ENCODE measurements at regions not wholly inside any gene's neighbourhood (a gene's known extent, or its start where the extent isn't known, plus 50 kb on each side); places are given as distances from the start of the nearest gene placed in this dataset.
"Not testable (repeated sequence)": the region's sequence is repeated elsewhere in the genome, so short reads cannot be mapped to it uniquely, and the experiment has no call there.

GRCh38 chr1:177877086-177877485 lies 92.8 kb downstream of the SEC16B start:
- no peaks in the 10 kb centered on the region for H3K4me1 ChIP-seq
- WGBS, 2 donors: 72 to 82% methylated on average over 2 of the region's 2 CpGs
- no peaks in the 10 kb centered on the region for H3K27me3 ChIP-seq
- H3K9me3 ChIP-seq: no peaks in the 10 kb centered on the region
- H3K27ac ChIP-seq: no peak overlapping the region
- TF ChIP-seq POLR2A (IDR thresholded peaks at IDR 0.05) (no peak), EP300 (IDR thresholded peaks at IDR 0.05) (no peak), CTCF (IDR thresholded peaks at IDR 0.05) (no peak)
- DNase-seq (ENCODE audit: low spot score in 2 of 2): no peak
- H3K36me3 ChIP-seq: no peaks in the 10 kb centered on the region
- no peak overlapping the region for H3K4me3 ChIP-seq

GRCh38 chr1:177873238-177873637 lies 96.6 kb downstream of the SEC16B start:
- WGBS, 2 donors: 51 to 59% methylated on average over 5 of the region's 5 CpGs
- Histone ChIP-seq H3K4me3 (no peak overlapping the region), H3K27me3 (no peaks in the 10 kb centered on the region), H3K4me1 (no peaks in the 10 kb centered on the region), H3K27ac (no peak overlapping the region), H3K36me3 (no peaks in the 10 kb centered on the region), H3K9me3 (peaks cover 0 to 2% (median 0%) of the 10 kb centered on the region in 4 donors)
- DNase-seq (ENCODE audit: low spot score in 2 of 2): no peak
- TF ChIP-seq POLR2A (IDR thresholded peaks at IDR 0.05) (no peak), CTCF (IDR thresholded peaks at IDR 0.05) (no peak), EP300 (IDR thresholded peaks at IDR 0.05) (no peak)

GRCh38 chr1:177872308-177872900 lies 97.5 kb downstream of the SEC16B start:
- DNase-seq (ENCODE audit: low spot score in 2 of 2): no peak
- Histone ChIP-seq H3K27ac (no peak overlapping the region), H3K9me3 (peaks cover 0 to 2% (median 0%) of the 10 kb centered on the region in 4 donors), H3K4me1 (no peaks in the 10 kb centered on the region), H3K4me3 (no peak overlapping the region), H3K27me3 (no peaks in the 10 kb centered on the region), H3K36me3 (no peaks in the 10 kb centered on the region)
- TF ChIP-seq CTCF (IDR thresholded peaks at IDR 0.05): no peak
- no peak for TF ChIP-seq POLR2A (IDR thresholded peaks at IDR 0.05)
- no peak for TF ChIP-seq EP300 (IDR thresholded peaks at IDR 0.05)
- WGBS, 2 donors: 63 to 68% methylated on average over 10 of the region's 10 CpGs

GRCh38 chr1:177871613-177872307 lies 98.1 kb downstream of the SEC16B start:
- Histone ChIP-seq H3K4me1 (no peaks in the 10 kb centered on the region), H3K9me3 (peaks cover 0 to 2% (median 0%) of the 10 kb centered on the region in 4 donors), H3K36me3 (no peaks in the 10 kb centered on the region), H3K27ac (no peak overlapping the region), H3K27me3 (no peaks in the 10 kb centered on the region), H3K4me3 (no peak overlapping the region)
- 62 to 80% methylated on average over 7 of the region's 7 CpGs for WGBS, 2 donors
- no peak for DNase-seq (ENCODE audit: low spot score in 2 of 2)
- TF ChIP-seq EP300 (IDR thresholded peaks at IDR 0.05) (no peak), CTCF (IDR thresholded peaks at IDR 0.05) (no peak), POLR2A (IDR thresholded peaks at IDR 0.05) (no peak)

- H3K27ac ChIP-seq: no peak overlapping the region
- no peaks in the 10 kb centered on the region for H3K36me3 ChIP-seq
- H3K9me3 ChIP-seq: peaks cover 0 to 2% (median 0%) of the 10 kb centered on the region in 4 donors
- TF ChIP-seq EP300 (IDR thresholded peaks at IDR 0.05) (no peak), POLR2A (IDR thresholded peaks at IDR 0.05) (no peak), CTCF (IDR thresholded peaks at IDR 0.05) (no peak)
- peaks cover 0 to 10% (median 0%) of the 10 kb centered on the region in 4 donors for H3K4me1 ChIP-seq
- no peak for DNase-seq (ENCODE audit: low spot score in 2 of 2)
- H3K27me3 ChIP-seq: no peaks in the 10 kb centered on the region
- no peak overlapping the region for H3K4me3 ChIP-seq
- 95 to 96% methylated on average over 4 of the region's 4 CpGs for WGBS, 2 donors
These were observed 100.3 kb downstream of the SEC16B start for GRCh38 chr1:177869586-177869985.

GRCh38 chr1:177869011-177869410 lies 100.8 kb downstream of the SEC16B start:
- H3K4me3 ChIP-seq: not testable (repeated sequence)
- peaks cover 0 to 15% (median 2%) of the 10 kb centered on the region in 4 donors for H3K4me1 ChIP-seq

More at GRCh38 chr1:177869011-177869410, 100.8 kb downstream of the SEC16B start:
- not testable (repeated sequence) for DNase-seq (ENCODE audit: low spot score in 2 of 2); H3K27ac ChIP-seq; H3K27me3 ChIP-seq; H3K36me3 ChIP-seq; H3K9me3 ChIP-seq

All from tibial nerve (tissue), 4 donors.